ENCODE measurements at regions not wholly inside any gene's neighbourhood (a gene's known extent, or its start where the extent isn't known, plus 50 kb on each side); places are given as distances from the start of the nearest gene placed in this dataset.

DNA sequence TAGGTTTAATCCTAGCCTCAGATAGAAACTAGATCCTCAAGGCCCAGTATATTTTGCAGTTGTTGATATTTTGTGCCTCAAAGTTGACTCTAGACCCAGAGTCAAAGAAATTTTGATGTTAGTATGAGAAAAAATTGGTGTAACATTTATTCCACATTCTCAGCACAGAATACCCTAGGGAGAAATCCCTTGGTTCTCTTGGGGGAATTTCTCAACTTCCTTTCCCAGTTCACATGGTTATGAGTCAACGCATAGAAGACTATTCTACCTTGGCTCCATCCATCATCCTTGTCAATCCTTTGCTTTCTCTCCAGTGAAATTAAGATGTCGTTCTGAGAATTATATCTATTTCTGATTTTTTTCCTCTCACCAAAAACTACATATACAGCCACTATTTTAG, 145.3 kb downstream of the POSTN start:
- Histone ChIP-seq H3K27me3 (ENCODE audit: control insufficient read depth in 1 of 2, insufficient read depth in 2 of 2, low read length in 2 of 2) (no peaks in the 10 kb centered on the region), H3K36me3 (ENCODE audit: insufficient read depth, low read length) (no peaks in the 10 kb centered on the region), H3K27ac (ENCODE audit: low read depth in 1 of 2, low read length in 2 of 2) (no peak overlapping the region), H3K4me1 (ENCODE audit: insufficient read depth, low read length) (no peaks in the 10 kb centered on the region), H3K9me3 (ENCODE audit: control insufficient read depth in 1 of 2, insufficient read depth in 1 of 2, low read length in 2 of 2) (peaks cover 0 to 4% of the 10 kb centered on the region in 2 experiments), H3K4me3 (ENCODE audit: low read length) (no peak overlapping the region)
- ATAC-seq (ENCODE audit: poor library complexity) (no peak), DNase-seq (no peak)
- TF ChIP-seq CTCF (IDR thresholded peaks at IDR 0.05) = no peak
- Mint-ChIP-seq H3K27me3 (no peaks in the 10 kb centered on the region), H3K4me3 (no peak overlapping the region), H3K36me3 (ENCODE audit: low read depth) (no peaks in the 10 kb centered on the region), H3K9me3 (peaks cover 5% of the 10 kb centered on the region), H3K27ac (no peak overlapping the region), H3K4me1 (ENCODE audit: low read depth) (no peaks in the 10 kb centered on the region)
- ChIA-PET CTCF (no interaction called here), POLR2A (no interaction called here)
- intact Hi-C loops (cut with DNase I, micrococcal nuclease) = no loop called here

DNA sequence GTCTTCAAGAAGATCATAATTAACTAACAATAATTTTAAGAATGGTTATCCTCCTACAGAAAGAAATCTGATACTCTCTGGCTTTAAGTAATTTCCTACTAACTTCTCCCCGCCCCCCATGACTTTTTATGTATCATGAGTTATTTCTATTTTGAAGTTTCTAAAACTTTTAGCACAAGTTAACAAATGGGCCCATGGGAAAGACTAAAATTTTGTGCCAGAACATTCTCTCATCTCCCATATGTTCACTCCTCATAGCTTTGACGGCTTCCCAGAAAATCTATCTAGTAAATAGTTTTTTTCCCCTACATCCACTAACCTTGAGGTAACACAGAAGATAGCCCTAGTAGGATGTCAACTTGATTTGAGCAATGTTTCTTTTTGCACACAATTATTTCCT, 148.3 kb downstream of the POSTN start:
- no peak for DNase-seq
- intact Hi-C loops (cut with DNase I, micrococcal nuclease) = no loop called here
- no peaks in the 10 kb centered on the region for H3K36me3 ChIP-seq (ENCODE audit: insufficient read depth, low read length)
- H3K4me3 ChIP-seq (ENCODE audit: low read length) = no peak overlapping the region
- H3K4me1 ChIP-seq (ENCODE audit: insufficient read depth, low read length) = no peaks in the 10 kb centered on the region
- H3K27ac Mint-ChIP-seq = no peak overlapping the region
- H3K27me3 Mint-ChIP-seq = no peaks in the 10 kb centered on the region
- CTCF ChIA-PET = no interaction called here
- H3K27me3 ChIP-seq (ENCODE audit: control insufficient read depth in 1 of 2, insufficient read depth in 2 of 2, low read length in 2 of 2) = no peaks in the 10 kb centered on the region
- no peaks in the 10 kb centered on the region for H3K36me3 Mint-ChIP-seq (ENCODE audit: low read depth)
- no peak overlapping the region for H3K27ac ChIP-seq (ENCODE audit: low read depth in 1 of 2, low read length in 2 of 2)
- POLR2A ChIA-PET = no interaction called here
- H3K9me3 Mint-ChIP-seq = peaks cover 2% of the 10 kb centered on the region
- ATAC-seq (ENCODE audit: poor library complexity) = no peak
- H3K4me1 Mint-ChIP-seq (ENCODE audit: low read depth) = no peaks in the 10 kb centered on the region
- no peak overlapping the region for H3K4me3 Mint-ChIP-seq
- TF ChIP-seq CTCF (IDR thresholded peaks at IDR 0.05) = no peak
- peaks cover 0 to 6% of the 10 kb centered on the region in 2 experiments for H3K9me3 ChIP-seq (ENCODE audit: control insufficient read depth in 1 of 2, insufficient read depth in 1 of 2, low read length in 2 of 2)

GRCh38 chr13:37448153-37448552, 150.4 kb downstream of the POSTN start:
- no peak for TF ChIP-seq CTCF (IDR thresholded peaks at IDR 0.05)
- H3K36me3 ChIP-seq (ENCODE audit: insufficient read depth, low read length) = no peaks in the 10 kb centered on the region
- H3K27ac ChIP-seq (ENCODE audit: low read depth in 1 of 2, low read length in 2 of 2) = no peak overlapping the region
- H3K27me3 ChIP-seq (ENCODE audit: control insufficient read depth in 1 of 2, insufficient read depth in 2 of 2, low read length in 2 of 2) = no peaks in the 10 kb centered on the region
- intact Hi-C loops (cut with DNase I, micrococcal nuclease) = no loop called here
- no peak overlapping the region for H3K4me3 ChIP-seq (ENCODE audit: low read length)
- ChIA-PET CTCF (no interaction called here), POLR2A (no interaction called here)
- DNase-seq (no peak), ATAC-seq (ENCODE audit: poor library complexity) (no peak)
- Mint-ChIP-seq H3K36me3 (ENCODE audit: low read depth) (no peaks in the 10 kb centered on the region), H3K27ac (no peak overlapping the region), H3K4me1 (ENCODE audit: low read depth) (no peaks in the 10 kb centered on the region), H3K4me3 (no peak overlapping the region), H3K9me3 (peaks cover 2% of the 10 kb centered on the region), H3K27me3 (no peaks in the 10 kb centered on the region)
- no peaks in the 10 kb centered on the region for H3K4me1 ChIP-seq (ENCODE audit: insufficient read depth, low read length)
- H3K9me3 ChIP-seq (ENCODE audit: control insufficient read depth in 1 of 2, insufficient read depth in 1 of 2, low read length in 2 of 2) = peaks cover 0 to 4% of the 10 kb centered on the region in 2 experiments
